Endothelial cell of umbilical vein (primary cell): ENCODE measurements at regions not wholly inside any gene's neighbourhood (a gene's known extent, or its start where the extent isn't known, plus 50 kb on each side); places are given as distances from the start of the nearest gene placed in this dataset.

Experiments
- BruUV-seq: library from RNA; stranded (reverse); fragments of 400-500 nt; replicated peaks from 2 replicates; lab custom pipeline; 2021; lab: Mats Ljungman, UMichigan
- CTCF ChIA-PET: fragments of 300-600, 350-600 bp; sonication (Branson Sonifier 250); formaldehyde crosslinking; loops from one replicate; lab custom pipeline; 2021; ENCODE audit warnings: antibody characterized with exemption, inconsistent platforms; lab: Charles Lee
- POLR2A ChIA-PET: fragments of 300-600, 350-600 bp; sonication (Branson Sonifier 250); formaldehyde crosslinking; loops from one replicate; lab custom pipeline; 2021; ENCODE audit warnings: antibody characterized with exemption, inconsistent platforms; lab: Charles Lee
- DNase-seq: peaks from one replicate; pipeline ENCODE4 v3.0.0-alpha.2; 2011; ENCODE audit warnings: low read depth, low spot score
- FAIRE-seq: peaks from 2 replicates; lab custom pipeline; 2011; peaks lifted over from hg19 to GRCh38; lab: Jason Lieb, UNC
- H2AFZ ChIP-seq: 2 replicates; pipeline ENCODE4 v1.6.0; 2012; ENCODE audit warnings: low read depth, low read length, control low read depth, inconsistent platforms
- H3K27ac ChIP-seq: 2 replicates; pipeline ENCODE4 v1.5.1; 2011; ENCODE audit warnings: low read depth, mild to moderate bottlenecking, control low read depth, low read length, moderate library complexity; ENCODE audit not compliant: insufficient read depth
- H3K27me3 ChIP-seq, 2 experiments: 2 replicates each; pipeline versions ENCODE4 v1.6.0 to v1.6.1; 2011; ENCODE audit warnings: low read length in 2 of 2, mixed read lengths in 1 of 2; ENCODE audit not compliant: control insufficient read depth in 2 of 2, insufficient read depth in 2 of 2
- H3K36me3 ChIP-seq, 2 experiments: 2 replicates in 1 of 2; 3 replicates in 1 of 2; pipeline ENCODE4 v1.5.1; 2011; ENCODE audit warnings: low read length in 2 of 2, mild to moderate bottlenecking in 1 of 2, moderate library complexity in 1 of 2; ENCODE audit not compliant: control insufficient read depth in 2 of 2, insufficient read depth in 2 of 2; ENCODE audit errors: extremely low read depth in 1 of 2
- H3K4me1 ChIP-seq: 3 replicates; pipeline ENCODE4 v1.5.1; 2011; ENCODE audit warnings: mild to moderate bottlenecking, low read length; ENCODE audit not compliant: control insufficient read depth, insufficient read depth; ENCODE audit errors: extremely low read depth
- H3K4me2 ChIP-seq: 2 replicates; pipeline ENCODE4 v1.6.1; 2011; ENCODE audit warnings: low read length, control low read depth, mixed read lengths; ENCODE audit not compliant: insufficient read depth
- H3K4me3 ChIP-seq, 3 experiments: fragments of 200-600 bp in 1 of 3; sonication (generic), shearing (Covaris generic) in 1 of 3; replicated peaks in 1 of 3; 2 replicates each; pipeline ENCODE4 v1.5.1; 2011 to 2016; ENCODE audit warnings: control low read depth in 3 of 3, low read length in 3 of 3, mild to moderate bottlenecking in 2 of 3, inconsistent platforms in 1 of 3, low read depth in 1 of 3, moderate library complexity in 1 of 3; ENCODE audit not compliant: insufficient read depth in 1 of 3
- H3K79me2 ChIP-seq: 2 replicates; pipeline ENCODE4 v1.6.0; 2012; ENCODE audit warnings: low read length, inconsistent platforms; ENCODE audit not compliant: control insufficient read depth, insufficient read depth
- H3K9ac ChIP-seq: replicated peaks from 2 replicates; pipeline ENCODE3; 2011; ENCODE audit warnings: low read length, control low read depth; ENCODE audit not compliant: insufficient read depth; ENCODE audit errors: extremely low read depth
- H3K9me1 ChIP-seq: replicated peaks from 3 replicates; pipeline ENCODE4 v1.6.0; 2011; ENCODE audit warnings: mild to moderate bottlenecking, low read length; ENCODE audit not compliant: control insufficient read depth, insufficient read depth; ENCODE audit errors: extremely low read depth
- H3K9me3 ChIP-seq: replicated peaks from 2 replicates; pipeline ENCODE4 v1.5.1; 2012; ENCODE audit warnings: low read length, inconsistent platforms; ENCODE audit not compliant: control insufficient read depth, insufficient read depth
- H4K20me1 ChIP-seq: replicated peaks from 2 replicates; pipeline ENCODE3; 2011; ENCODE audit warnings: mild to moderate bottlenecking, low read length; ENCODE audit not compliant: control insufficient read depth, insufficient read depth; ENCODE audit errors: extremely low read depth
- EZH2 ChIP-seq: IDR thresholded peaks from 2 replicates; pipeline ENCODE4 v1.6.1; 2012; ENCODE audit warnings: borderline replicate concordance, low read depth, mild to moderate bottlenecking, moderate library complexity, low read length, inconsistent platforms; ENCODE audit not compliant: severe bottlenecking
- FOS ChIP-seq: IDR thresholded peaks from 2 replicates; pipeline ENCODE4 v1.6.1; 2011; ENCODE audit warnings: mild to moderate bottlenecking, low read length, moderate library complexity, borderline replicate concordance; ENCODE audit not compliant: insufficient read depth
- GATA2 ChIP-seq: IDR thresholded peaks from 2 replicates; pipeline ENCODE4 v1.7.0; 2011; ENCODE audit warnings: low read depth, mild to moderate bottlenecking, moderate library complexity, mixed read lengths, low read length; ENCODE audit not compliant: insufficient read length, insufficient read depth
- JUN ChIP-seq: IDR thresholded peaks from 2 replicates; pipeline ENCODE4 v1.6.1; 2011; ENCODE audit warnings: borderline replicate concordance, low read depth; ENCODE audit not compliant: insufficient read length, insufficient read depth
- MYC ChIP-seq: IDR thresholded peaks from one replicate; pipeline ENCODE4 v1.6.1; 2011; ENCODE audit warnings: mild to moderate bottlenecking, low read depth, low read length
- POLR2A ChIP-seq: IDR thresholded peaks from 2 replicates; pipeline ENCODE4 v1.6.1; 2012; ENCODE audit warnings: low read depth, mild to moderate bottlenecking, control low read depth, low read length
- POLR2AphosphoS5 ChIP-seq: IDR thresholded peaks from 2 replicates; pipeline ENCODE4 v1.6.1; 2012; ENCODE audit warnings: low read depth, mild to moderate bottlenecking, control low read depth, low read length, moderate library complexity; ENCODE audit not compliant: insufficient read depth
- dilution Hi-C: fragments of 300-500 bp; cut with MboI; formaldehyde crosslinking; loops from one replicate; pipeline ENCODE4 v1.15.0; 2019; ENCODE audit warnings: low sequenced_read_pairs; ENCODE audit not compliant: extremely low pct_ligation_motif_present
- intact Hi-C: fragments of 100-400 bp; cut with micrococcal nuclease; formaldehyde crosslinking; loops from one replicate; pipeline ENCODE4 v1.10.0; 2022
- TF ChIP-seq, protein P1 (sequence below): IDR thresholded peaks from 2 replicates; pipeline ENCODE4 v1.6.1; 2011; ENCODE audit not compliant: insufficient read depth, insufficient read length
- TF ChIP-seq, protein P2 (sequence below), 2 donors: IDR thresholded peaks; 1 replicate in 1 of 2; 2 replicates in 1 of 2; pipeline ENCODE4 v1.5.1; 2011; ENCODE audit warnings: low read length in 2 of 2, mild to moderate bottlenecking in 2 of 2, moderate library complexity in 2 of 2, control low read depth in 1 of 2, inconsistent platforms in 1 of 2, low read depth in 1 of 2; ENCODE audit not compliant: insufficient read depth in 1 of 2; ENCODE audit errors: extremely low read depth in 1 of 2

DNA sequence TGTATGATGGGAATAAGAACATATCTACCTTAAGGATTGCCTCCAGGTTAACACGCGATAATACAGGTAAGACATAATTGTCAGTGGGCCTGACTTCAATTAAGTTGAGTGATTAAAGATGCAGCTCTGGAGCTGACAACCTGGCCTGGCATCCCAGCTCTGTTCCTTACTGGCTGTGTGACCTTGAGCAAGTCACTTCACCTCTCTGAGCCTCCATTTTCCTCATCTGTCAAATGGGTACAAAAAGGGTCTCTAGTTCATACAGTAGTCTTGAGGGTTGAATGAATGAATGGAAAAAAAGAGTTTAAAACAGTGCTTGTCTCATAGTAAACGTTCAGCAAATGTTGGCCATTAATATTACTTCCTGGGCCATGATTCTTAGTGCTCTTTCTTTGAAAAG is 213.9 kb downstream of the PHETA1 start:
- dilution Hi-C loops (no loop called here), intact Hi-C loops (no loop called here)
- Histone ChIP-seq H3K27me3 (peaks cover 0 to 4% of the 10 kb centered on the region in 2 experiments), H3K27ac (no peak overlapping the region), H3K4me2 (no peak overlapping the region), H3K4me1 (no peaks in the 10 kb centered on the region), H2AFZ (no peak overlapping the region), H3K79me2 (no peaks in the 10 kb centered on the region), H3K4me3 (no peak overlapping the region), H3K9ac (no peak overlapping the region), H3K9me1 (no peaks in the 10 kb centered on the region), H4K20me1 (no peaks in the 10 kb centered on the region), H3K9me3 (no peaks in the 10 kb centered on the region), H3K36me3 (no peaks in the 10 kb centered on the region)
- FAIRE-seq: no peak
- ChIA-PET POLR2A (no interaction called here), CTCF (no interaction called here)
- DNase-seq: no peak
- no TSS peak for BruUV-seq
- TF ChIP-seq, protein P1, sequence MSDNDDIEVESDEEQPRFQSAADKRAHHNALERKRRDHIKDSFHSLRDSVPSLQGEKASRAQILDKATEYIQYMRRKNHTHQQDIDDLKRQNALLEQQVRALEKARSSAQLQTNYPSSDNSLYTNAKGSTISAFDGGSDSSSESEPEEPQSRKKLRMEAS: no peak
- TF ChIP-seq EZH2: no peak
- no peak for TF ChIP-seq MYC
- no peak for TF ChIP-seq GATA2
- TF ChIP-seq, protein P2, sequence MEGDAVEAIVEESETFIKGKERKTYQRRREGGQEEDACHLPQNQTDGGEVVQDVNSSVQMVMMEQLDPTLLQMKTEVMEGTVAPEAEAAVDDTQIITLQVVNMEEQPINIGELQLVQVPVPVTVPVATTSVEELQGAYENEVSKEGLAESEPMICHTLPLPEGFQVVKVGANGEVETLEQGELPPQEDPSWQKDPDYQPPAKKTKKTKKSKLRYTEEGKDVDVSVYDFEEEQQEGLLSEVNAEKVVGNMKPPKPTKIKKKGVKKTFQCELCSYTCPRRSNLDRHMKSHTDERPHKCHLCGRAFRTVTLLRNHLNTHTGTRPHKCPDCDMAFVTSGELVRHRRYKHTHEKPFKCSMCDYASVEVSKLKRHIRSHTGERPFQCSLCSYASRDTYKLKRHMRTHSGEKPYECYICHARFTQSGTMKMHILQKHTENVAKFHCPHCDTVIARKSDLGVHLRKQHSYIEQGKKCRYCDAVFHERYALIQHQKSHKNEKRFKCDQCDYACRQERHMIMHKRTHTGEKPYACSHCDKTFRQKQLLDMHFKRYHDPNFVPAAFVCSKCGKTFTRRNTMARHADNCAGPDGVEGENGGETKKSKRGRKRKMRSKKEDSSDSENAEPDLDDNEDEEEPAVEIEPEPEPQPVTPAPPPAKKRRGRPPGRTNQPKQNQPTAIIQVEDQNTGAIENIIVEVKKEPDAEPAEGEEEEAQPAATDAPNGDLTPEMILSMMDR (IDR thresholded peaks at IDR 0.05; ENCODE audit: extremely low read depth in 1 of 2, insufficient read depth in 1 of 2, low read depth in 1 of 2, low read length in 2 of 2): no peak
- TF ChIP-seq POLR2AphosphoS5: no peak
- no peak for TF ChIP-seq POLR2A
- TF ChIP-seq JUN: no peak
- no peak for TF ChIP-seq FOS
